PC-3 (cell line): ENCODE measurements at regions not wholly inside any gene's neighbourhood (a gene's known extent, or its start where the extent isn't known, plus 50 kb on each side); places are given as distances from the start of the nearest gene placed in this dataset.

ENCODE experiments used
- EZH2 ChIP-seq: fragments of 300-600 bp; sonication (generic); IDR thresholded peaks from one replicate; pipeline ENCODE4 v1.6.1; 2017; ENCODE audit warnings: antibody characterized with exemption, mild to moderate bottlenecking, low read length; ENCODE audit not compliant: unreplicated experiment
- EZH2phosphoT487 ChIP-seq: fragments of 300-600 bp; sonication (generic); IDR thresholded peaks from 2 replicates; pipeline ENCODE4 v1.6.1; 2018; ENCODE audit warnings: mild to moderate bottlenecking, antibody characterized with exemption, low read length, borderline replicate concordance
- TF ChIP-seq, protein P1 (sequence below): fragments of 300-600 bp; sonication (generic); conservative IDR thresholded peaks from 2 replicates; pipeline ENCODE4 v1.5.1; 2017; ENCODE audit warnings: antibody characterized with exemption, low read depth, mild to moderate bottlenecking, low read length

DNA sequence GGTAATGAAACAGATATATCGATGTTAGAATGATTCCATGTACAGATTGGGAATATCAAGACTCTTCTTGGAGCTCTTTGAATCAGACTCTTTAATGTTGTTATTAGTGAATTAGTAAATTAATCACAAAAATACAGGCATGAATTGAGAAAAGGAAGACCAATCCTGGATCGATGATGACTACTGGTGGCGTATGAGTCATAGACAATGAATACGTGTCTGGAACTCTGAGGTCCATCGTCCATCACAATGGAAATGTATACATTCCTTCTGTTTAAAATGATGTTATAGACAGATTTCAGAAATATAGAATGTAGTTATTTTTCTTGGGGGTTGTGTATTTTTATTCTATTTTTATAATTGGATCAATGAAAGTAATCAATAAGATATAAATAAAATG lies 80.2 kb upstream of the RTL1 start:
- TF ChIP-seq, protein P1, sequence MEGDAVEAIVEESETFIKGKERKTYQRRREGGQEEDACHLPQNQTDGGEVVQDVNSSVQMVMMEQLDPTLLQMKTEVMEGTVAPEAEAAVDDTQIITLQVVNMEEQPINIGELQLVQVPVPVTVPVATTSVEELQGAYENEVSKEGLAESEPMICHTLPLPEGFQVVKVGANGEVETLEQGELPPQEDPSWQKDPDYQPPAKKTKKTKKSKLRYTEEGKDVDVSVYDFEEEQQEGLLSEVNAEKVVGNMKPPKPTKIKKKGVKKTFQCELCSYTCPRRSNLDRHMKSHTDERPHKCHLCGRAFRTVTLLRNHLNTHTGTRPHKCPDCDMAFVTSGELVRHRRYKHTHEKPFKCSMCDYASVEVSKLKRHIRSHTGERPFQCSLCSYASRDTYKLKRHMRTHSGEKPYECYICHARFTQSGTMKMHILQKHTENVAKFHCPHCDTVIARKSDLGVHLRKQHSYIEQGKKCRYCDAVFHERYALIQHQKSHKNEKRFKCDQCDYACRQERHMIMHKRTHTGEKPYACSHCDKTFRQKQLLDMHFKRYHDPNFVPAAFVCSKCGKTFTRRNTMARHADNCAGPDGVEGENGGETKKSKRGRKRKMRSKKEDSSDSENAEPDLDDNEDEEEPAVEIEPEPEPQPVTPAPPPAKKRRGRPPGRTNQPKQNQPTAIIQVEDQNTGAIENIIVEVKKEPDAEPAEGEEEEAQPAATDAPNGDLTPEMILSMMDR = no peak
- TF ChIP-seq EZH2phosphoT487 (no peak), EZH2 (no peak)
